ENCODE measurements at regions not wholly inside any gene's neighbourhood (a gene's known extent, or its start where the extent isn't known, plus 50 kb on each side); places are given as distances from the start of the nearest gene placed in this dataset.

- WGBS (ENCODE audit: insufficient coverage) = 64% methylated on average over 4 of the region's 4 CpGs
- intact Hi-C loops (cut with micrococcal nuclease) = no loop called here
- Mint-ChIP-seq H3K9me3 (ENCODE audit: insufficient read depth) (peaks cover 2% of the 10 kb centered on the region), H3K4me3 (no peak overlapping the region), H3K27me3 (no peaks in the 10 kb centered on the region), H3K4me1 (no peaks in the 10 kb centered on the region), H3K27ac (no peak overlapping the region)
- H3K27ac ChIP-seq (ENCODE audit: low read length in 2 of 2) = no peak overlapping the region
- no peaks in the 10 kb centered on the region for H3K4me1 ChIP-seq (ENCODE audit: control insufficient read depth in 2 of 2, insufficient read depth in 2 of 2, low read length in 2 of 2)
- CTCF ChIA-PET = no interaction called here
- no peak for TF ChIP-seq EZH2 (IDR thresholded peaks at IDR 0.05; ENCODE audit: borderline replicate concordance, insufficient read depth, low read depth, low read length, poor library complexity, severe bottlenecking)
- TF ChIP-seq, protein P1, sequence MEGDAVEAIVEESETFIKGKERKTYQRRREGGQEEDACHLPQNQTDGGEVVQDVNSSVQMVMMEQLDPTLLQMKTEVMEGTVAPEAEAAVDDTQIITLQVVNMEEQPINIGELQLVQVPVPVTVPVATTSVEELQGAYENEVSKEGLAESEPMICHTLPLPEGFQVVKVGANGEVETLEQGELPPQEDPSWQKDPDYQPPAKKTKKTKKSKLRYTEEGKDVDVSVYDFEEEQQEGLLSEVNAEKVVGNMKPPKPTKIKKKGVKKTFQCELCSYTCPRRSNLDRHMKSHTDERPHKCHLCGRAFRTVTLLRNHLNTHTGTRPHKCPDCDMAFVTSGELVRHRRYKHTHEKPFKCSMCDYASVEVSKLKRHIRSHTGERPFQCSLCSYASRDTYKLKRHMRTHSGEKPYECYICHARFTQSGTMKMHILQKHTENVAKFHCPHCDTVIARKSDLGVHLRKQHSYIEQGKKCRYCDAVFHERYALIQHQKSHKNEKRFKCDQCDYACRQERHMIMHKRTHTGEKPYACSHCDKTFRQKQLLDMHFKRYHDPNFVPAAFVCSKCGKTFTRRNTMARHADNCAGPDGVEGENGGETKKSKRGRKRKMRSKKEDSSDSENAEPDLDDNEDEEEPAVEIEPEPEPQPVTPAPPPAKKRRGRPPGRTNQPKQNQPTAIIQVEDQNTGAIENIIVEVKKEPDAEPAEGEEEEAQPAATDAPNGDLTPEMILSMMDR (IDR thresholded peaks at IDR 0.05) = no peak
- H2AFZ ChIP-seq (ENCODE audit: insufficient read depth, low read depth, low read length, poor library complexity, severe bottlenecking) = no peak overlapping the region
- H3K36me3 ChIP-seq (replicated peaks in 1 of 2; ENCODE audit: control extremely low read depth in 1 of 2, control insufficient read depth in 1 of 2, extremely low read depth in 1 of 2, insufficient read depth in 2 of 2, low read length in 1 of 2) = no peaks in the 10 kb centered on the region
- POLR2A ChIA-PET = no interaction called here
- peaks cover 0 to 5% (median 0%) of the 10 kb centered on the region in 3 donors for H3K9me3 ChIP-seq (ENCODE audit: control extremely low read depth in 1 of 3, control insufficient read depth in 2 of 3, insufficient read depth in 1 of 3, low read length in 2 of 3)
- ATAC-seq (ENCODE audit: low read depth) (no peak), DNase-seq (no peak)
- H3K27me3 ChIP-seq (replicated peaks in 1 of 4; ENCODE audit: control extremely low read depth in 1 of 4, control insufficient read depth in 3 of 4, insufficient read depth in 4 of 4, low read length in 3 of 4) = no peaks in the 10 kb centered on the region
- no peak overlapping the region for H3K4me3 ChIP-seq (ENCODE audit: control extremely low read depth in 1 of 5, extremely low read depth in 1 of 5, insufficient read depth in 1 of 5, low read depth in 2 of 5, low read length in 4 of 5)
- H3K79me2 ChIP-seq (ENCODE audit: control insufficient read depth, insufficient read depth, low read length) = no peaks in the 10 kb centered on the region
- no peak overlapping the region for H3K4me2 ChIP-seq (replicated peaks; ENCODE audit: low read depth, low read length, poor library complexity, severe bottlenecking)
- H4K20me1 ChIP-seq (ENCODE audit: control insufficient read depth, insufficient read depth, low read length, poor library complexity, severe bottlenecking) = no peaks in the 10 kb centered on the region
- no peak overlapping the region for H3K9ac ChIP-seq (ENCODE audit: low read length)
These were observed 277.6 kb downstream of the CBLN1 start for GRCh38 chr16:49003992-49004391.

- intact Hi-C loops (cut with micrococcal nuclease) = no loop called here
- Mint-ChIP-seq H3K27me3 (no peaks in the 10 kb centered on the region), H3K4me3 (no peak overlapping the region), H3K4me1 (no peaks in the 10 kb centered on the region), H3K27ac (no peak overlapping the region), H3K9me3 (ENCODE audit: insufficient read depth) (peaks cover 2% of the 10 kb centered on the region)
- ChIA-PET CTCF (no interaction called here), POLR2A (no interaction called here)
- 88% methylated on average over 2 of the region's 2 CpGs for WGBS (ENCODE audit: insufficient coverage)
- H2AFZ ChIP-seq (ENCODE audit: insufficient read depth, low read depth, low read length, poor library complexity, severe bottlenecking) = no peak overlapping the region
- no peaks in the 10 kb centered on the region for H3K36me3 ChIP-seq (replicated peaks in 1 of 2; ENCODE audit: control extremely low read depth in 1 of 2, control insufficient read depth in 1 of 2, extremely low read depth in 1 of 2, insufficient read depth in 2 of 2, low read length in 1 of 2)
- H3K9ac ChIP-seq (ENCODE audit: low read length) = no peak overlapping the region
- H3K27ac ChIP-seq (ENCODE audit: low read length in 2 of 2) = no peak overlapping the region
- ATAC-seq (ENCODE audit: low read depth) (no peak), DNase-seq (no peak)
- no peak for TF ChIP-seq EZH2 (IDR thresholded peaks at IDR 0.05; ENCODE audit: borderline replicate concordance, insufficient read depth, low read depth, low read length, poor library complexity, severe bottlenecking)
- TF ChIP-seq, protein P1 (IDR thresholded peaks at IDR 0.05) = no peak
- H4K20me1 ChIP-seq (ENCODE audit: control insufficient read depth, insufficient read depth, low read length, poor library complexity, severe bottlenecking) = no peaks in the 10 kb centered on the region
- H3K27me3 ChIP-seq (replicated peaks in 1 of 4; ENCODE audit: control extremely low read depth in 1 of 4, control insufficient read depth in 3 of 4, insufficient read depth in 4 of 4, low read length in 3 of 4) = no peaks in the 10 kb centered on the region
- H3K79me2 ChIP-seq (ENCODE audit: control insufficient read depth, insufficient read depth, low read length) = no peaks in the 10 kb centered on the region
- peaks cover 0 to 5% (median 0%) of the 10 kb centered on the region in 3 donors for H3K9me3 ChIP-seq (ENCODE audit: control extremely low read depth in 1 of 3, control insufficient read depth in 2 of 3, insufficient read depth in 1 of 3, low read length in 2 of 3)
- no peak overlapping the region for H3K4me3 ChIP-seq (ENCODE audit: control extremely low read depth in 1 of 5, extremely low read depth in 1 of 5, insufficient read depth in 1 of 5, low read depth in 2 of 5, low read length in 4 of 5)
- H3K4me2 ChIP-seq (replicated peaks; ENCODE audit: low read depth, low read length, poor library complexity, severe bottlenecking) = no peak overlapping the region
- H3K4me1 ChIP-seq (ENCODE audit: control insufficient read depth in 2 of 2, insufficient read depth in 2 of 2, low read length in 2 of 2) = no peaks in the 10 kb centered on the region
These were observed 278.6 kb downstream of the CBLN1 start for GRCh38 chr16:49003022-49003421.

Measured in B cell (primary cell).